Stimulated activated memory B cell treated with anti-CD40 and anti-IgM and Interleukin-4, amounts not matched to agents 10 μg/mL and 1 μg/mL and 100 μg/mL, for 72 hours (primary cell): ENCODE measurements at regions not wholly inside any gene's neighbourhood (a gene's known extent, or its start where the extent isn't known, plus 50 kb on each side); places are given as distances from the start of the nearest gene placed in this dataset.

ENCODE experiments used
- ATAC-seq: fragments of 150-1000 bp; cut with Tn5 transposase; 2 replicates; pipeline ENCODE4 v1.10.0; 2021
- H3K27ac Mint-ChIP-seq: one replicate; pipeline ENCODE4 v1.8.0; 2022; ENCODE audit warnings: mild to moderate bottlenecking, mixed read lengths
- H3K27me3 Mint-ChIP-seq: one replicate; pipeline ENCODE4 v1.8.0; 2022; ENCODE audit warnings: mixed read lengths
- H3K36me3 Mint-ChIP-seq: one replicate; pipeline ENCODE4 v1.8.0; 2022; ENCODE audit warnings: mixed read lengths
- H3K4me1 Mint-ChIP-seq: one replicate; pipeline ENCODE4 v1.8.0; 2022; ENCODE audit warnings: mixed read lengths
- H3K4me3 Mint-ChIP-seq: one replicate; pipeline ENCODE4 v1.8.0; 2022; ENCODE audit warnings: mild to moderate bottlenecking, moderate library complexity, mixed read lengths
- H3K9me3 Mint-ChIP-seq: one replicate; pipeline ENCODE4 v1.8.0; 2022; ENCODE audit warnings: mixed read lengths

DNA sequence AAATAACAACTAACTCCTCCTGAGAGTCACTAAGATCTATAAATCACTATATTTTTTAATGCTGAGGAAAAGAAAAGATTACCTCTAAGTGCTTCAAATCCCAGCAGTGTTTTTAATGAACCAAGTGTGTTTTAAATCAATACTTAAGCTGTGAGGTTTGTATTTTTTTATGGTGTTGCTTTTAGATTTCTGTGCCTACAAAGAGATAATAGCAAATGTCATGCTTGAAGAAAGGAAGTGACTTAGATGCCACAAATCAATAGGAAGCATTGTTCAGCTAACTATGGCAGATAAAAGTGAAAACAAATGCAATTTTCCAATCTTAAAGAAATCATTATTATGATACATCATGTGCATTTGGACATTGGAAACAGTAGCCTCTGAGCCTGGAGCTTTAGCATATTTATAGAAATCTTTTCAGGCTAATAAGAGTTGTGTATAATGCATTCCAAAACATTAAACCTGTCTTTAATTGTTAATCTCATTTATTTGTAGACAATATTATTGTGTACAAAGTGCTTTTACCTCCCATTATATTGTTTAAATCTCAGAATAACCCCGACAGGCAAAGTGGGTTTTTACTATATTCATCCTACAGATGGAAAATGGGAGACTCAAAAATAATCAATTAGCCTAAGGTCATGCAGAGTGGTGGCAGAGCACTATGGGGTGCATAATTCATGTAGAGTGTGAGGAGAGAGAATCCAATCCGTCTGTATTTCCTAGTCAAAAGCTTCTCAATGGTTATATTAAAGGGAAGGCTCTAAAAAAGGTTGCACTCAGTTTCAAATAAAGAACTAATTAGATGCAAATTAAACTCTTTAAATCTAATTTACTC, 486.2 kb downstream of the NAV3 start:
- H3K36me3 Mint-ChIP-seq: no peaks in the 10 kb centered on the region
- no peaks in the 10 kb centered on the region for H3K27me3 Mint-ChIP-seq
- no peak overlapping the region for H3K27ac Mint-ChIP-seq
- no peak for ATAC-seq
- no peak overlapping the region for H3K4me3 Mint-ChIP-seq
- no peaks in the 10 kb centered on the region for H3K4me1 Mint-ChIP-seq
- H3K9me3 Mint-ChIP-seq: no peaks in the 10 kb centered on the region

DNA sequence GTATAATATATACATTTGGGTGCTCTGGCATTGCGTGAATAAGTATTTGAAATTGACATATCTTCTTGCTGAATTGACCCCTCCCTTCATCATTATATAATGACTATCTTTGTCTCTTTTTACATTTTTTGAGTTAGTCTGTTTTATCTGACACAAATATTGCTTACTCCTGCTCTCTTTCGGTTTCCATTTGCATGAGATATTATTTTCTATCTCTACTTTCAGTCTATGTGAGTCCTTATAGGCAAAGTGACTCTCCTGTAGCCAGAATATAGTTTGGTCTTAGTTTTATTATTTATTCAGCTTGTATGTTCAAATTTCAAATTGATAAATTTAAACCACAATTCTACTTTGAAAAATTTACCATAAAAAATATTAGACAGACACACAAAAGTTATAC, 491.0 kb downstream of the NAV3 start:
- Mint-ChIP-seq H3K36me3 (no peaks in the 10 kb centered on the region), H3K9me3 (no peaks in the 10 kb centered on the region), H3K27me3 (no peaks in the 10 kb centered on the region), H3K4me3 (no peak overlapping the region), H3K27ac (no peak overlapping the region), H3K4me1 (no peaks in the 10 kb centered on the region)
- no peak for ATAC-seq

DNA sequence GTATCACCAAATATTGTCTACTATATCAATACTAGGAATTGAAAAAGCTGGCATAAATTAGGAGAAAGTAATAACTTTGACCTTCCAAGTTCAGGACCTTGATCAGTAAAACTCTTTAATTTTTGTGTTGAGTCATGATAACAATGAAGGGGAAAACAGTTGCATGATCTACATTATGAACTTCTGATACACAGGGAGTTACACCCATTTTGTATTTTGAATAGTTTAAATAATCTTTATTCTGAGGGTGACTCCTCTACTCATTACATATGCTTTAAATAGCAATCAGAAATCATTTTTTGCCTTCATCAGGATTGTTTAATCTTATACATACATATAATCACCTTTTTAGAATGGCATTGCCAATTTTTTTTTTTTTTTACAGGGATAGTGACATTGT, 492.5 kb downstream of the NAV3 start:
- Mint-ChIP-seq H3K27ac (no peak overlapping the region), H3K36me3 (no peaks in the 10 kb centered on the region), H3K4me1 (no peaks in the 10 kb centered on the region), H3K9me3 (no peaks in the 10 kb centered on the region), H3K27me3 (no peaks in the 10 kb centered on the region), H3K4me3 (no peak overlapping the region)
- no peak for ATAC-seq

DNA sequence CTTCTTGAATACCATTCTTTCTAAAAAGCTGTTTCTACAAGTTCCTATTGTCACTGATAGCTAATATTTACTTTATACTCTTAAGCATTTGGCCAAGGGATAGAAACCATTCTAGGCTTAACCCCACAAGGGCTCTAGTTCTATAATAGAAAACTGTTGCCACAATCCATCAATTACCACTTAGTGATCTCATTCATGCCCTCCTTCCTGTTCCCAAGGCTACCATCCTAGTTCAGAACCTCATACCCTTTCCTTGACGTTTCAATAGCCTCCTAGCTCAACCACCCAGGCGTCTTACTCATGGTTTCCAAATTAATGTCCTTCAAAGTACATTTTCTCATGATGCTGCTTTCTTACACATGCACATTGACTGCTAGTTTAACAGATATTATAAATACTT, 493.5 kb downstream of the NAV3 start:
- Mint-ChIP-seq H3K27ac (no peak overlapping the region), H3K9me3 (no peaks in the 10 kb centered on the region), H3K4me3 (no peak overlapping the region), H3K27me3 (no peaks in the 10 kb centered on the region), H3K4me1 (no peaks in the 10 kb centered on the region), H3K36me3 (no peaks in the 10 kb centered on the region)
- ATAC-seq: no peak

DNA sequence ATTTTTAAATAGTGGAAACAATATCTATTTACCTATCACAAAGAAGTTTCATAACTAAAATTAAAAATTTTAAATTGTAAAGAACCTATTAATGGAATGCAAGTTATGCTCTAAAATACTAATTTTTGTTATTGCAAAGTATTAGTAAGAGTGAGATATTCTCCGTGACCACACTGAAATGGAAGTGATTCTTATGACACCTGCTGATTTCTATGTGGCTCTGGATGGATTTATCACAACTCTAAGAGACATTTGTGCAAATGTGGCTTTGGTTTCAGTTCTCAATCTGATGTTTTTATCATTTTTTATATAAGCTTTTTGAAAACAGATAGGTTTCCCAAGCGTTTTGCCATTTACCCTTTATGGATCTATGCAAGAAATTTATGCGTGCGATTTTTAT, 497.8 kb downstream of the NAV3 start:
- ATAC-seq: no peak
- Mint-ChIP-seq H3K27me3 (no peaks in the 10 kb centered on the region), H3K4me1 (no peaks in the 10 kb centered on the region)

DNA sequence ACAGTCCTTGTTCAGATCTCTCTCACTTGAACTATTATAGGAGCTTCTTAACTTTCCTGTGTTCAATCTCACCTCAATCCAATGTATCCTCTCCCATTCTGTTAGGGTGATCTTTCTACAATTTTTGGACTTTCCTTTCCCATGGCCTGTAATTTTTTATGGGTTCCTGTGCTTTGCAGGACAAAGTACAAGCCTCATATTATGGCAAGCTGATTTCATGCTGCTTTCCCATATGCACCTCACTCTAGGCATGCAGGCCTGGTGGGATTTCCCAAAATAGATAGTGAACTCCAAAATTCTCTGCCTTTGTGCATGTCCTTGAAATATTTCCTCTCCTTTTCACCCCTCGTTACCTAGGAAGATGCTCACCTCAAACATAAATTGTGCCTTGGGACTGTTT, 499.4 kb downstream of the NAV3 start:
- Mint-ChIP-seq H3K36me3 (no peaks in the 10 kb centered on the region), H3K27ac (no peak overlapping the region), H3K4me3 (no peak overlapping the region), H3K4me1 (no peaks in the 10 kb centered on the region), H3K27me3 (no peaks in the 10 kb centered on the region), H3K9me3 (no peaks in the 10 kb centered on the region)
- ATAC-seq: no peak

More for the DNA sequence above, 497.8 kb downstream of the NAV3 start:
- H3K9me3 Mint-ChIP-seq: no peaks in the 10 kb centered on the region
- H3K4me3 Mint-ChIP-seq: no peak overlapping the region
- H3K36me3 Mint-ChIP-seq: no peaks in the 10 kb centered on the region
- no peak overlapping the region for H3K27ac Mint-ChIP-seq

DNA sequence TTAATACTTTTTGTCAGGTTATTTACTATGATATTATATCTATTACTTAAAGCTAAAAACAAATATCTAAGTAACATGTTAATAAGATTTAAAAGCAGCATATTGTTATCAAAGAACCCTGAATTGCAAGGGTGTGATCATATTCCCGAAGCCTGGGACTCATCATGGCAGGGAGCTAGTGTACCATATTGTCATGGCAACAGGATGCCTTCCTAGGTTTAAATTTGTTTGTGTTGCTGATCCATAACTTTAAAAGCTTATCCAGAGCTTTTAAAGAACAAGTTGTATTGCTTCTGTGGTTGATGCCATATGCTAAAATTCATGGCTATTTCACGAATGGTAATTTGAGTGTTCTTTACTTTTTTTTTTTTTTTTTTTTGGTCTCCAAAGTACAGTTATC, 500.5 kb downstream of the NAV3 start:
- Mint-ChIP-seq H3K36me3 (no peaks in the 10 kb centered on the region), H3K4me1 (no peaks in the 10 kb centered on the region), H3K27me3 (no peaks in the 10 kb centered on the region), H3K27ac (no peak overlapping the region), H3K4me3 (no peak overlapping the region), H3K9me3 (no peaks in the 10 kb centered on the region)
- no peak for ATAC-seq

DNA sequence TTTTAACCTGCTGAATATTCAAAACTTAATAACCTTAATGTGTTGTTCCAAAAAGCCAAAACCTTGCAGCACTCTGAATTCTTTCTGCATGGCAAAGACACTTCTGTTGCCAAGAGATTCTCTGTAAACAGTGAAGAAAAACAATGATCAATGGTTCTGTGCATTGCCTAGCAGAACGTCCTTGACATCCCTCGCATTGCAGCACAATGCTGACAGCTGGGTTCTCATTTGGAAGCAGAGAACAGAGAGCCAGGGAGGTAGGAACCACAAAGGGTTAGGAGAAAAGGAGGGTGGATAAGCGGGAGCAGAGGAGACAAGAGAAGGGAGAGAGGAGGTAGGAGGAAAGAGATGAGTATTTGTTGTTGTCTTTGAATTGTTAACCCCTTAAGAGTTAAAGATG, 501.1 kb downstream of the NAV3 start:
- no peaks in the 10 kb centered on the region for H3K27me3 Mint-ChIP-seq

DNA sequence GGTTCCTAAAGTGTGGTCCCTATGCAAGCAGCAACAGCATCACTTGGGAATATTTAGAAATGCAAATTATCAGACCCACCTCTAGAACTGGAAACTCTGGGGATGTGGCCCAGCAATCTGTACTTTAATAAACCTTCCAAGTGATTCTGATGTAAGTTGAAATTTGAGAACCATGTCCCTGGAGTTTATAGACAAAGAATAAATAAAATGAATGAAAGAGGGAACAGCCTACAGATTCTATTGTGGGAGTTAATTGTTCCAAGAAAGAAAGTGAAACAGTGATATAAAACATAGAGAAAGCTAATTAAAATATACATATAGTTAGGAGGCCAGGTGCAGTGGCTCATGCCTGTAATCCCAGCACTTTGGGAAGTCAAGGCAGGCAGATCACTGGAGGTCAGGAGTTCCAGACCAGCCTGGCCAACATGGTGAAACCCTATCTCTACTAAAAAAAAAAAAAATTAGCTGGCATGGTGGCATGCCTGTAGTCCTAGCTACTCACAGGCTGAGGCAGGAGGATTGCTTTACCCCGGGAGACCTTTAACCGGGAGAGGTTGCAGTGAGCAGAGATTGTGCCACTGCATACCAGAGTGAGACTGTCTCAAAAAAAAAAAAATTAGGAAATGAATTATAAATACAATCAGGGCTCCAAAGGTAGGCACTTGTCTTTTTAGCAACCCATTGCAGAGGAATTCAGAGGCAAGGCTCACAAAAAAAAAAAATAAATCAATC, 507.5 kb downstream of the NAV3 start:
- ATAC-seq: no peak
- H3K27me3 Mint-ChIP-seq: no peaks in the 10 kb centered on the region
- H3K9me3 Mint-ChIP-seq: no peaks in the 10 kb centered on the region
- no peaks in the 10 kb centered on the region for H3K4me1 Mint-ChIP-seq
- no peak overlapping the region for H3K4me3 Mint-ChIP-seq
- no peaks in the 10 kb centered on the region for H3K36me3 Mint-ChIP-seq
- H3K27ac Mint-ChIP-seq: no peak overlapping the region

More for the DNA sequence above, 501.1 kb downstream of the NAV3 start:
- Mint-ChIP-seq H3K4me3 (no peak overlapping the region), H3K36me3 (no peaks in the 10 kb centered on the region), H3K27ac (no peak overlapping the region), H3K4me1 (no peaks in the 10 kb centered on the region), H3K9me3 (no peaks in the 10 kb centered on the region)
- no peak for ATAC-seq

DNA sequence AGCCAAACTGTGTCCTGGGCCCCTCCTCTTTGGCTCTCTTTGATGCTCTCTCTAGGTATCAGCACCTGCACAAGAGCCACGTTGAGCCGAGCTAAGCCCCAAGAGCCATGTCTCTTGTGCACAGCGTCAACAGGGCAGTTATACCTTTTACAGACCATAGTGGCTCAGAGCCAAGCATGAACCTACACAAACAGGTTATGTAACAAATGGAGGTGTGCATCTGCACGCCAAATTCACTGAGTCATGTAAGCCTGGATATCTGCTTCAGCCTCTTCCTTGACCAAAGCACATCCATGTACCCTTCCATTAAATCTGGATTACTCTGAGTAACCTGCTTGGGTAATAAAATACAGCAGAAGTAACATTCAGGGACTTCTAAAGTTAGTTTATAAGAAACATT, 509.7 kb downstream of the NAV3 start:
- H3K27me3 Mint-ChIP-seq: no peaks in the 10 kb centered on the region
- H3K9me3 Mint-ChIP-seq: no peaks in the 10 kb centered on the region
- no peaks in the 10 kb centered on the region for H3K36me3 Mint-ChIP-seq
- H3K27ac Mint-ChIP-seq: no peak overlapping the region
- ATAC-seq: peak; percentile 20
- no peak overlapping the region for H3K4me3 Mint-ChIP-seq
- H3K4me1 Mint-ChIP-seq: no peaks in the 10 kb centered on the region

DNA sequence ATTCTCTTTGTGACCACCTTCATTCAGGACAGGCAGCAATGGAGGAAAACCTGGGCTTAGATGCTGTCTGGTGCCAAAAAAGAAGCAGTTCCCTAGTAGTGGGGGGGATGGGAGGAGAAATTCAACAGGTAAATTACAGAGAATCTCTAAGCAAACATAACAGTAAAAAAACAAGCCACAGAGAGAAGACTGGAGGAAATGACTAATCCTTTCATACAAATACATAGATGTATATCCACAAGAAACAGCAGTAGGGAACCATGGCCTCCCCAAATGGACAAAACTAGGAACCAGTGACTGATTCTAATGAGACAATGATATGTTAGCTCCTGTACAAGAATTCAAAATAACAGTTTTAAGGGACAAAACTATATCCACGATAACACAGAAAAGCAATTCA, 513.0 kb downstream of the NAV3 start:
- no peaks in the 10 kb centered on the region for H3K36me3 Mint-ChIP-seq
- no peaks in the 10 kb centered on the region for H3K4me1 Mint-ChIP-seq

DNA sequence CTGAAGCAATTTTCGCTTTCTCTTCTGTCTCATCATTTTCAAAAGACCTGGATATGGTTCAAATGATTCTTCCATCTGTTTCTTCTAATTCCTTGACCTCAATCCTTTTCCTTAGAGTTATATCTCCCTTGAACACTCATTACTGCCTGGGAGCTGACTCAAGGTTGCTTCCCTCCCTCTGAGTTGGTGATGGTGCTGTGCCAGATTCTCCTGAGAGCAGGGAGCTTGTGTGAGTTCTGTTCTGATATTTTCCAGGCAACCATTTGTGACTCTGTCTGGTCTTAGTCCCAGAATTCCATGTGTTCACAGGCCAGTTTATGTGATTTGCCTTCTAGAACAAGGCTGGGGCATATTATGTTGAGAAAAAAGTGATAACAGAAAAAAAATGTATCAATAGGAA, 505.1 kb upstream of the SYT1 start:
- H3K27me3 Mint-ChIP-seq: no peaks in the 10 kb centered on the region
- no peaks in the 10 kb centered on the region for H3K4me1 Mint-ChIP-seq
- ATAC-seq: no peak
- H3K27ac Mint-ChIP-seq: no peak overlapping the region
- H3K9me3 Mint-ChIP-seq: no peaks in the 10 kb centered on the region
- no peak overlapping the region for H3K4me3 Mint-ChIP-seq
- H3K36me3 Mint-ChIP-seq: no peaks in the 10 kb centered on the region

More for the DNA sequence above, 513.0 kb downstream of the NAV3 start:
- Mint-ChIP-seq H3K9me3 (peaks cover 3% of the 10 kb centered on the region), H3K27me3 (no peaks in the 10 kb centered on the region), H3K27ac (no peak overlapping the region), H3K4me3 (no peak overlapping the region)
- ATAC-seq: no peak

DNA sequence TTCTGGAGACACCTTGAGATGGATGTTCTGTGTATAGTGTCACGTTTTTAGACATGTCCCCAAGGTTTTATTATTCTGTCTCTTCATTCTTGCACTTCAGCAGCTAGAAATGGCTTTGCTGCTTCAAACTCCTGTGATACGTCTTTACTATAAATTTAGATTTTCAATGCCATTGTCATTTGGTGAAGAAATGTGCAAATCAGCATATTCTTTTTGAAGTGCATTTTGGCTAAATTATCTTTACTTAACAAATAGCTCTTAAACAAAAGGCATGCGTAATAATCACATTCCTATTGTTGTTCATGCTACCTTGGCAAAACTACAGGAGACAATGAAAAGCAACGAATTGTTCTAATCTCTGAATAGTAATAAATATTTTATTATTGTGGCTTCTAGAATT, 502.9 kb upstream of the SYT1 start:
- H3K36me3 Mint-ChIP-seq: no peaks in the 10 kb centered on the region
- H3K27me3 Mint-ChIP-seq: no peaks in the 10 kb centered on the region
- no peak overlapping the region for H3K4me3 Mint-ChIP-seq
- ATAC-seq: no peak
- no peaks in the 10 kb centered on the region for H3K4me1 Mint-ChIP-seq
- H3K9me3 Mint-ChIP-seq: no peaks in the 10 kb centered on the region
- H3K27ac Mint-ChIP-seq: no peak overlapping the region

DNA sequence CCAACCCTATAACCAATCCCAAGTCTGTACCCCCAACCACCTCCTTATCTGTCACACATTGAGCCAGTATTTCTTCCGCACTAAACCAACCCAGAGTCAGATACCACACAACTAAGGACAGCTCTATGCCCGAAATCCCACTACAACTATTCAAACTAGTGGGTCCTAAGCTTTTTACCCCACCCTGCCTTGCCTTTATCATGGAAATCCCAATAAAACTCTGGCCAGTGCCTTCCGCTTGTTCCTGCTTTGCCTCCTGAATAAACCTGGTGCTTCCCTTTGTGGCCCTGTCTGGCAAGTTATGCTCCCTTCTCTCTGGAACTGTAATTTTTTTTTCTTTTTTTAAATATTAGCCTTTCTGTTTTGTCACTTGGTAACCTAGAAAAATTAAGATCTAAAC, 493.3 kb upstream of the SYT1 start:
- H3K36me3 Mint-ChIP-seq: no peaks in the 10 kb centered on the region
- H3K4me3 Mint-ChIP-seq: no peak overlapping the region
- no peaks in the 10 kb centered on the region for H3K27me3 Mint-ChIP-seq
- H3K4me1 Mint-ChIP-seq: no peaks in the 10 kb centered on the region
- H3K9me3 Mint-ChIP-seq: peaks cover 4% of the 10 kb centered on the region
- no peak for ATAC-seq
- H3K27ac Mint-ChIP-seq: no peak overlapping the region

DNA sequence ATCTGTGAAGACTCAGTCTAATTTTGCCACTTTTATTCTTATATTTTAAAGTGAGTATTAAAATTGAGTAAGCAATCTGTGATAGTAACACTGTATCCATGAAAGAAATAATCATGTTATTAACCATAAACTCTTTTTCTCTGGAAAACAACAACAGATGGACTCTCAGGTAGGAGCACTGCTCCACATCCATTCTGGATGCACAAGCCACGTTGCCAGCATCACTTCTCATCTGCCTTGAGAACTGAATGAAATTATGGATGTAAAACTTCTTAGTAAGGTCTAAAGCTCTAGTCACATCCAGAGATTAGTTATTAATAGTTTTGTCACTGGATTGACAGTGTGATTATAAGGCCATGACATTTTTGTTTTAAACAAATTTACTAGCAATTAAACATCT, 489.1 kb upstream of the SYT1 start:
- H3K27me3 Mint-ChIP-seq: no peaks in the 10 kb centered on the region
- peaks cover 24% of the 10 kb centered on the region for H3K9me3 Mint-ChIP-seq
- no peaks in the 10 kb centered on the region for H3K36me3 Mint-ChIP-seq
- no peaks in the 10 kb centered on the region for H3K4me1 Mint-ChIP-seq
- no peak overlapping the region for H3K27ac Mint-ChIP-seq
- H3K4me3 Mint-ChIP-seq: no peak overlapping the region
- ATAC-seq: no peak

DNA sequence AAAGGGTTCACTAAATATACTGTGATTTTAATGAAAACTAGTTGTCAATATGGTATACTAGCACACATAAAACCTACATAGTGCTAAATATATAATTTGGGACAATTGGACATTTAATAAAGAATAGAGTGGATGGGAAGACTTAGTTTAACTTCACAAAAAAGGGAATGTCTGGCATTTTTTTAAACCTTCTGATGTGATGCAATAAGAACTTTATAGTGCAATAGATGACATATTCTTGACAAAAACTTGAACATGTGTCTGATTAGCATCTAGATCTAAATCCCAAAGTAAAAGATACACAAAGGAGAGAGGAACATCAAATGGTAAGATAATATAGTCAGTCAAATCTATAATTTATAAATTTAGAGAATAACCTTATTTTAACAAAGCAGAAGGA, 488.3 kb upstream of the SYT1 start:
- ATAC-seq: no peak
- H3K9me3 Mint-ChIP-seq: peaks cover 22% of the 10 kb centered on the region
- no peak overlapping the region for H3K4me3 Mint-ChIP-seq
- no peaks in the 10 kb centered on the region for H3K4me1 Mint-ChIP-seq
- no peaks in the 10 kb centered on the region for H3K27me3 Mint-ChIP-seq
- no peaks in the 10 kb centered on the region for H3K36me3 Mint-ChIP-seq
- H3K27ac Mint-ChIP-seq: no peak overlapping the region
